ENCODE measurements at regions not wholly inside any gene's neighbourhood (a gene's known extent, or its start where the extent isn't known, plus 50 kb on each side); places are given as distances from the start of the nearest gene placed in this dataset.

DNA sequence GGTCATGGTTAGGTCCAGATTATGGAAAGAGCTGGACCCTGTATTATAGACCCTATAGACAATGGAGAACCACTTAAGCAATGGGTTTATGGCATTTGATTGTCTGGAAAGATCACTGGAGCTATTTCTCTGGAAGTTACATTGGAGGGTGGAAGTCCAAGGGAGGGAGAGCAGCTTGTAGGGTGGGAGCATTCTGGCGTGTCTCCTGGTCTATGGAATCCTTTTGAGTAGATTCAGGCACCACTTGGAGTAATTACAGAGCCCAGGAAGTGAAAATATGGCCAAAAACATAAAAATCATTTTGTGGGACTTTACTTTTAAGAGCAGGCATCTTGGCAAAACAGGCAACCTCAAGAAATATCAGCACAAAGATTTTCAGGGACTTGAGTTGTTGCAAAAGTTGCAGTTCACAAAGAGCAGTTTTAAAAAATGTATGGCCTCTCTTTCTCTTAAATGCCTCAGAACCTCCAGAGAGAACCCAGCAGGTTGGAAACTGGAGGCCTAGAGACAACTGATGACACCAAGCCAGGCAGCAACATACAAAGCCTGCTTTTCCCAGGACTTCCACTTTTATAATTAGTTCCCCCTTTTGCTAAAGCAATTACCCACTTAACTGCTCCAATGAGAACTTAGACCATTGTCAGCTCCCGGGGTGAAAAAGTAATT lies 331.0 kb downstream of the MYCN start:
- DNase-seq = no peak
- TF ChIP-seq, protein P1, sequence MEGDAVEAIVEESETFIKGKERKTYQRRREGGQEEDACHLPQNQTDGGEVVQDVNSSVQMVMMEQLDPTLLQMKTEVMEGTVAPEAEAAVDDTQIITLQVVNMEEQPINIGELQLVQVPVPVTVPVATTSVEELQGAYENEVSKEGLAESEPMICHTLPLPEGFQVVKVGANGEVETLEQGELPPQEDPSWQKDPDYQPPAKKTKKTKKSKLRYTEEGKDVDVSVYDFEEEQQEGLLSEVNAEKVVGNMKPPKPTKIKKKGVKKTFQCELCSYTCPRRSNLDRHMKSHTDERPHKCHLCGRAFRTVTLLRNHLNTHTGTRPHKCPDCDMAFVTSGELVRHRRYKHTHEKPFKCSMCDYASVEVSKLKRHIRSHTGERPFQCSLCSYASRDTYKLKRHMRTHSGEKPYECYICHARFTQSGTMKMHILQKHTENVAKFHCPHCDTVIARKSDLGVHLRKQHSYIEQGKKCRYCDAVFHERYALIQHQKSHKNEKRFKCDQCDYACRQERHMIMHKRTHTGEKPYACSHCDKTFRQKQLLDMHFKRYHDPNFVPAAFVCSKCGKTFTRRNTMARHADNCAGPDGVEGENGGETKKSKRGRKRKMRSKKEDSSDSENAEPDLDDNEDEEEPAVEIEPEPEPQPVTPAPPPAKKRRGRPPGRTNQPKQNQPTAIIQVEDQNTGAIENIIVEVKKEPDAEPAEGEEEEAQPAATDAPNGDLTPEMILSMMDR (IDR thresholded peaks at IDR 0.05; ENCODE audit: control extremely low read depth, extremely low read depth) = no peak
- ATAC-seq (ENCODE audit: insufficient read depth, low FRiP score) = no peak
- no peak overlapping the region for H3K9ac ChIP-seq (ENCODE audit: insufficient read depth in 1 of 2, low read length in 2 of 2)
- H3K27ac ChIP-seq (ENCODE audit: low read depth in 1 of 2, low read length in 1 of 2) = no peak overlapping the region
- WGBS, 2 donors = 56% methylated on average over 2 of the region's 2 CpGs
- H3K27me3 ChIP-seq (ENCODE audit: control insufficient read depth in 3 of 3, insufficient read depth in 3 of 3, low read length in 2 of 3) = no peaks in the 10 kb centered on the region
- no peaks in the 10 kb centered on the region for H3K4me1 ChIP-seq (ENCODE audit: control insufficient read depth in 5 of 5, insufficient read depth in 5 of 5, low read length in 5 of 5)
- no peak overlapping the region for H3K4me3 ChIP-seq
- H3K36me3 ChIP-seq (ENCODE audit: control insufficient read depth in 4 of 4, insufficient read depth in 4 of 4, low read length in 4 of 4) = no peaks in the 10 kb centered on the region
- H3K9me3 ChIP-seq (ENCODE audit: control insufficient read depth in 4 of 4, insufficient read depth in 3 of 4, low read length in 3 of 4) = no peaks in the 10 kb centered on the region

DNA sequence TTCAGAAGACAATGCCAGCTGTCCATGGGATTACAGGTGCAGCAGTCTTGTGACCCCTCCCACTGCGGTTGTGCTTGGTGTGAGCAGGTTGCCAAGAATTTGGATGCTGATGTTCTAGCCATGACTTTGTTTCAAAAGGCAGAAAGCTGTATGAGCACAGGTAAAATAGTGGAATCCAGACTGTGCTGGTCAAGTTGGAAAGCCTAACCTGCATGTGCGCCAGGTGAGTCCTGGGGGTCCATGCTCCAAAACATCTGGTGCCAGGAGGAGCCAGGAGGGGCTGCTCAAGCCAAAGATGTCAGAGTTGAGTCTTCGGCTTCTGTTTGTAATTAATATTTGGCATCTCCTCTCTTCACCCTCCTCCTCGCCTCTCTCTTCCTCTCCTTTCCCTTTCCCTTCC lies 330.1 kb downstream of the MYCN start:
- Histone ChIP-seq H3K27me3 (ENCODE audit: control insufficient read depth in 3 of 3, insufficient read depth in 3 of 3, low read length in 2 of 3) (no peaks in the 10 kb centered on the region), H3K9ac (ENCODE audit: insufficient read depth in 1 of 2, low read length in 2 of 2) (no peak overlapping the region), H3K4me1 (ENCODE audit: control insufficient read depth in 5 of 5, insufficient read depth in 5 of 5, low read length in 5 of 5) (no peaks in the 10 kb centered on the region), H3K9me3 (ENCODE audit: control insufficient read depth in 4 of 4, insufficient read depth in 3 of 4, low read length in 3 of 4) (no peaks in the 10 kb centered on the region), H3K4me3 (no peak overlapping the region), H3K27ac (ENCODE audit: low read depth in 1 of 2, low read length in 1 of 2) (no peak overlapping the region), H3K36me3 (ENCODE audit: control insufficient read depth in 4 of 4, insufficient read depth in 4 of 4, low read length in 4 of 4) (no peaks in the 10 kb centered on the region)
- TF ChIP-seq, protein P1 (IDR thresholded peaks at IDR 0.05; ENCODE audit: control extremely low read depth, extremely low read depth) = no peak
- ATAC-seq (ENCODE audit: insufficient read depth, low FRiP score) = no peak
- 81 to 98% methylated on average over 4 of the region's 4 CpGs for WGBS, 2 donors
- DNase-seq = no peak

DNA sequence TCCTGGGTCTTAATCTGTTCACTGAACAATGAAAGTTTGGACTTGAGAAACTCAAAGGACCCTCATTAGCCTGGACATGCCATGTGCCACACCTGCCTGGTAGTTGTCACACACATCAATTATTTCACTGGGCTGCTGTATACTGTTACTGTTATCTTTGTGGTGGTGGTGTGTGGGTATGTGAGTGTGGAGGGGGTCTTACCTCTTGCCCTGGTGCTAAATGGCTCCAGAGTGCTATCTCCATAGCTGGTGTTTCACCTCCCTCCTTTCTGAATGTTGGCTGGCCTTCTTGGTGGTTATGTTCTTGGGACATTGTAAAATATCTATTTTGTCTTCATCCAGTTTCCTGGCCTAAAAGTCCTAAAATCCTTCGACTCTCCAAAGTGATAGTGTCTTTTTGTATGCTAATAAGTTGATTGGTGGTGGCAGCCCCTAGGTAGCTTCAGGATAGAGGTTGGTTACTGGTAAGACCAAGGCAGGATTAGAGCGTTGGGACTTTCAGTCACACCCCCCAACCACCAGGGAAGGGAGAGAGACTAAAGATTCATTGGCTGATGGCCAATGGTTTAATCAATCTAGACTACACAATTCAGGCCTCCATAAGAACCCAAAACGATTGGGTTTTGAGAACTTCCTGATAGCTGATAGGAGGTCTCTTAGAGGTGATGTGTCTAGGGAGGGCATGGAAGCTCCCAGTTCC lies 328.1 kb downstream of the MYCN start:
- no peaks in the 10 kb centered on the region for H3K36me3 ChIP-seq (ENCODE audit: control insufficient read depth in 4 of 4, insufficient read depth in 4 of 4, low read length in 4 of 4)
- TF ChIP-seq, protein P1 (IDR thresholded peaks at IDR 0.05; ENCODE audit: control extremely low read depth, extremely low read depth) = no peak
- 75 to 84% methylated on average over 3 of the region's 3 CpGs for WGBS, 2 donors
- H3K4me1 ChIP-seq (ENCODE audit: control insufficient read depth in 5 of 5, insufficient read depth in 5 of 5, low read length in 5 of 5) = no peaks in the 10 kb centered on the region
- no peak overlapping the region for H3K4me3 ChIP-seq
- no peak for DNase-seq
- H3K9me3 ChIP-seq (ENCODE audit: control insufficient read depth in 4 of 4, insufficient read depth in 3 of 4, low read length in 3 of 4) = no peaks in the 10 kb centered on the region
- H3K27ac ChIP-seq (ENCODE audit: low read depth in 1 of 2, low read length in 1 of 2) = no peak overlapping the region
- no peak for ATAC-seq (ENCODE audit: insufficient read depth, low FRiP score)
- no peak overlapping the region for H3K9ac ChIP-seq (ENCODE audit: insufficient read depth in 1 of 2, low read length in 2 of 2)
- no peaks in the 10 kb centered on the region for H3K27me3 ChIP-seq (ENCODE audit: control insufficient read depth in 3 of 3, insufficient read depth in 3 of 3, low read length in 2 of 3)
